ENCODE measurements at regions not wholly inside any gene's neighbourhood (a gene's known extent, or its start where the extent isn't known, plus 50 kb on each side); places are given as distances from the start of the nearest gene placed in this dataset.

DNA sequence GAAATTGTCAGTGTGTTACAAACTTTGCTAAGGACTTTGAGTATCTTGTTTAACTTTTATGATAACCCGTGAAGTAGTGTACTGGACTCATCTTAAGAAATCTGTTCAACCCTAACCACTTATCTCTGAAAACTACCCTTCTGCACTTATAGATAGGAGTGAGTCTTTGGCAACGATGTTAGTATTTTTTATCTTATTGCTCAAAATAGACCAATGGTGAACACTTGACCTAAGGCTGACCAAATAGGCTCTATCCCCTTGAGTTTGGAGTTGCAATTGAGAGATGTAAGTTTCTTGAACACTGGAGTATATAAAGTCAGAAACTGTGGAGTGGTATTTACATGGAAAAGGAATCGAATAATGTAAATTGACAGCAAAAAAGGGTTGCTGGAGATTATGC, 786.1 kb downstream of the TMTC2 start:
- ChIA-PET POLR2A (no interaction called here), CTCF (no interaction called here)
- no peaks in the 10 kb centered on the region for H3K27me3 ChIP-seq (ENCODE audit: control insufficient read depth, insufficient read depth, low read length)
- TF ChIP-seq, protein P1, sequence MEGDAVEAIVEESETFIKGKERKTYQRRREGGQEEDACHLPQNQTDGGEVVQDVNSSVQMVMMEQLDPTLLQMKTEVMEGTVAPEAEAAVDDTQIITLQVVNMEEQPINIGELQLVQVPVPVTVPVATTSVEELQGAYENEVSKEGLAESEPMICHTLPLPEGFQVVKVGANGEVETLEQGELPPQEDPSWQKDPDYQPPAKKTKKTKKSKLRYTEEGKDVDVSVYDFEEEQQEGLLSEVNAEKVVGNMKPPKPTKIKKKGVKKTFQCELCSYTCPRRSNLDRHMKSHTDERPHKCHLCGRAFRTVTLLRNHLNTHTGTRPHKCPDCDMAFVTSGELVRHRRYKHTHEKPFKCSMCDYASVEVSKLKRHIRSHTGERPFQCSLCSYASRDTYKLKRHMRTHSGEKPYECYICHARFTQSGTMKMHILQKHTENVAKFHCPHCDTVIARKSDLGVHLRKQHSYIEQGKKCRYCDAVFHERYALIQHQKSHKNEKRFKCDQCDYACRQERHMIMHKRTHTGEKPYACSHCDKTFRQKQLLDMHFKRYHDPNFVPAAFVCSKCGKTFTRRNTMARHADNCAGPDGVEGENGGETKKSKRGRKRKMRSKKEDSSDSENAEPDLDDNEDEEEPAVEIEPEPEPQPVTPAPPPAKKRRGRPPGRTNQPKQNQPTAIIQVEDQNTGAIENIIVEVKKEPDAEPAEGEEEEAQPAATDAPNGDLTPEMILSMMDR (IDR thresholded peaks at IDR 0.05; ENCODE audit: low read depth, low read length), result no peak
- H3K4me3 ChIP-seq (ENCODE audit: low read depth, low read length), result no peak overlapping the region
- DNase-seq (ENCODE audit: low read depth, low spot score), result no peak
- H3K27ac ChIP-seq (ENCODE audit: low read depth, low read length), result no peak overlapping the region
- no peaks in the 10 kb centered on the region for H3K9me3 ChIP-seq (ENCODE audit: control insufficient read depth, insufficient read depth, low read length)

DNA sequence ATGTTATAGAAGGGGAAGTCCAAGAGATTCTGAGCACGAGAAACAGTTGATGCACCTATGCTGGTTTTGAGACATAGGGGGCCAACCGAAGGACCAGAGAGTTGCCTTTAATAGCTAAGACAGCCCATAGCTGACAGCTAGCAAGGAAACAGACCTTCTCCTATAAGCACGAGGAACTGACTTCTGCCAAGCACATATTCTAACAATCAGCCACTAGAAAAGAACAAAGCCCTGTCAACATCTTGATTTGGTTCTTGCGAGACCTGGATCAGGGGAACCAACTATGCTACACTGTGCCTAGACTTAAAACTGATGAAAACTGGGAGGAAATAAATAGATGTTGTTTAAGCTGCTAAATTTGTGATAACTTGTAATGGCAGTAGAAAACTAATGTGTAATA, 785.6 kb downstream of the TMTC2 start:
- Histone ChIP-seq H3K4me3 (ENCODE audit: low read depth, low read length) (no peak overlapping the region), H3K27ac (ENCODE audit: low read depth, low read length) (no peak overlapping the region), H3K9me3 (ENCODE audit: control insufficient read depth, insufficient read depth, low read length) (no peaks in the 10 kb centered on the region), H3K27me3 (ENCODE audit: control insufficient read depth, insufficient read depth, low read length) (no peaks in the 10 kb centered on the region)
- CTCF ChIA-PET, result no interaction called here
- POLR2A ChIA-PET, result no interaction called here
- DNase-seq (ENCODE audit: low read depth, low spot score), result no peak
- TF ChIP-seq, protein P1 (IDR thresholded peaks at IDR 0.05; ENCODE audit: low read depth, low read length), result no peak

DNA sequence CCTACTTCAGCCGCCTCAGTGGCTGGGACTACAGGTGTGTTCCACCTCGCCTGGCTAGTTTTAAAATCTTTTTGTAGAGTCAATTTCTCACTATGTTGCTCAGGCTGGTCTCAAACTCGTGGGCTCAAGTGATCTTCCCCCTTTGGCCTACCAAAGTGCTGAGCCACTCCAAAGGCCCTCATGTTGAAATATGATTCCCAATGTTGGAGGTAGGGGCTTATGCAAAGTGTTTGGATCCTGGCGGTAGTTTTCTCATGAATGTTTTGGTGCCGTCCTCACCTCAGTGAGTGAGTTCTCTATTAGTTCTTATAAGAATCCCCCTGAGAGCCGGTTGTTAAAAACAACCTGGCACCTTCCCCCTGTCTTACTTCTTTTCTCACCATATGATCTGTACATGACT, 784.6 kb downstream of the TMTC2 start:
- CTCF ChIA-PET, result no interaction called here
- Histone ChIP-seq H3K27me3 (ENCODE audit: control insufficient read depth, insufficient read depth, low read length) (no peaks in the 10 kb centered on the region), H3K4me3 (ENCODE audit: low read depth, low read length) (no peak overlapping the region), H3K27ac (ENCODE audit: low read depth, low read length) (no peak overlapping the region), H3K9me3 (ENCODE audit: control insufficient read depth, insufficient read depth, low read length) (no peaks in the 10 kb centered on the region)
- POLR2A ChIA-PET, result no interaction called here
- DNase-seq (ENCODE audit: low read depth, low spot score), result no peak
- TF ChIP-seq, protein P1 (IDR thresholded peaks at IDR 0.05; ENCODE audit: low read depth, low read length), result no peak

DNA sequence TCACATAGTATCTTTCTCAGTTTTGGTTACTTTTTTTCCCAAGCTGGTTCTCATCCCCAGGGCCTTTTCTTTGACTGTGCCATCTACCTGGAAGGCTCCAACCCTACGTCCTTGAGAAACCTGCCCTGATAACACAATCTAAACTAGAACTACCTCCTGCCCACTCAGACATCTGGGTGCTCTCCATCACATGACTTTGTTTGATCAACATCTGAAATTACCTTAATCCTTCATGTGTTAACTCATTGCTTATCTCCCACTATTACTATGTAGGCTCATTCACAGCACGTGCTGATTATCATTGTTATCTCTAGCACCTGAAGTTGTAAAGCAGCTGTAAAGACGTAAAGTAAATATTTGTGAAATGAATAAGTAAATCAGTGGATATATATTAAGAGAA, 784.0 kb downstream of the TMTC2 start:
- no peak overlapping the region for H3K27ac ChIP-seq (ENCODE audit: low read depth, low read length)
- H3K27me3 ChIP-seq (ENCODE audit: control insufficient read depth, insufficient read depth, low read length), result no peaks in the 10 kb centered on the region
- H3K4me3 ChIP-seq (ENCODE audit: low read depth, low read length), result no peak overlapping the region
- CTCF ChIA-PET, result no interaction called here
- no peaks in the 10 kb centered on the region for H3K9me3 ChIP-seq (ENCODE audit: control insufficient read depth, insufficient read depth, low read length)
- DNase-seq (ENCODE audit: low read depth, low spot score), result no peak
- POLR2A ChIA-PET, result no interaction called here
- TF ChIP-seq, protein P1 (IDR thresholded peaks at IDR 0.05; ENCODE audit: low read depth, low read length), result no peak

DNA sequence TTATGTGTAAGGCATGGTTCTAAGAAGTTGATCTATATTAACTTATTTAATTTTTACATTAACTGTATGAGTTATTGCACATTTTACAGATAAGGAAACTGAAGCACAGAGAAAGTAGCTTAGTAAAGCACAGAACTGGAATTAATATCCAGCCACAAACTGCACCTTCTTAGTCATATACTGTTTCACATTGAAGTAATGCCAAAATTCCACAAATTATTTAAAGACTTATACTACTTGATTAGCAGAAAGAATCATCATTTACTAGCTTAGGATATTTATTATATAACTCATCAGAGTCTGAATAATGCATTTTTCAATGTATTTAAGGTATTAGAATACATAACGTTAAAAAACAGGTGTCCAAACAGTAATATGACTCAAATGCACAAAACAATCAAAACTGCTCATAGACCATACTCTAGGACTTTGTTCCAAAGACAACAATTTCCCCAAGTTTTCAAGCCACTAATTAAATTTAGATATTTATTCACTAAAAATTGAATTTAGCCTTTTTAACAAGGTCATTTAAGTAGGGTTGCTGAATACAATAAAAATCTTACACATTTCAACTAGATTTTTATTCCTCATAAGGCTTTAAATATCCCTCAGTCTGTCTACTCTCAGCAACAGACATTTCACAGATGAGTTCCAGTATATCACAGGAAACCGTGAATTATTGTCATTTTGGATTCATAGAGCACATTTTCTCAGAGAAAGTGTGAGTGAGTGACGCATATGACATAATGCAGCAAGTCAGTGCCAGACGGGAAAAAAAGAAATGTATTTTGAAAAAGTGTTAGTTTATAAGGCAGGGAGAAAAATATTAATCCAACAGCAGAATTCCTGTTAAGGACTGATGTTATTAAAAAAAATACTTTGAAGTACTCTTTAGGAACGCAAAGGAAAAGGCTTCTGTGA, 782.5 kb downstream of the TMTC2 start:
- Histone ChIP-seq H3K4me3 (ENCODE audit: low read depth, low read length) (no peak overlapping the region), H3K27ac (ENCODE audit: low read depth, low read length) (no peak overlapping the region), H3K27me3 (ENCODE audit: control insufficient read depth, insufficient read depth, low read length) (no peaks in the 10 kb centered on the region), H3K9me3 (ENCODE audit: control insufficient read depth, insufficient read depth, low read length) (no peaks in the 10 kb centered on the region)
- CTCF ChIA-PET, result no interaction called here
- TF ChIP-seq, protein P1 (IDR thresholded peaks at IDR 0.05; ENCODE audit: low read depth, low read length), result no peak
- POLR2A ChIA-PET, result no interaction called here
- DNase-seq (ENCODE audit: low read depth, low spot score), result no peak

Measured in AG04450 (cell line).